Epithelial cell of esophagus (primary cell): ENCODE measurements at regions not wholly inside any gene's neighbourhood (a gene's known extent, or its start where the extent isn't known, plus 50 kb on each side); places are given as distances from the start of the nearest gene placed in this dataset.

Experiments
- DNase-seq: peaks from one replicate; pipeline ENCODE4 v3.0.0; 2010; ENCODE audit warnings: low read depth
- H3K4me3 ChIP-seq: 2 replicates; pipeline ENCODE4 v1.5.1; 2011; ENCODE audit warnings: mild to moderate bottlenecking, low read length, control low read depth
- CTCF ChIP-seq: IDR thresholded peaks from 2 replicates; pipeline ENCODE4 v1.5.1; 2011; ENCODE audit warnings: low read depth, mild to moderate bottlenecking, low read length, control low read depth, inconsistent platforms; ENCODE audit not compliant: insufficient read depth; ENCODE audit errors: missing control alignments

- no peak overlapping the region for H3K4me3 ChIP-seq
- peak; percentile 51 for DNase-seq
- no peak for TF ChIP-seq CTCF
Observed at GRCh38 chr9:73370053-73370452, 218.4 kb downstream of the ANXA1 start.

GRCh38 chr9:73371801-73372200 is 220.1 kb downstream of the ANXA1 start:
- no peak overlapping the region for H3K4me3 ChIP-seq
- TF ChIP-seq CTCF = no peak
- peak; percentile 37 for DNase-seq

DNA sequence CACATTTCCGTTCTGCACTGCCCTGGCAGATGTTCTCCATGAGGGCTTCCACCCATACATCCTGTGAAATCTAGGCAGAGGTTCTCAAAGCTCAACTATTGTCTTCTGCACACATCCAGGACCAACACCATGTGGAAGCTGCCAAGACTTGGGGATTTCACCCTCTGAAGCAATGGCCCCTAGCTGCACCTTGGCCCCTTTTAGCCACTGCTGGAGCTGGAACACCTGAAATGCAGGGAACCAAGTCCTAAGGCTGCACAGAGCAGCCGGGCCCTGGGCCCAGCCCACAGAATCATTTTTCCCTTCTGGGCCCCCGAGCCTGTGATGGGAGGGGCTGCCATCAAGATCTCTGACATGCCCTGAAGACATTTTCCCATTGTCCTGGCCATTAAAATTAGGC is 228.7 kb downstream of the ANXA1 start:
- TF ChIP-seq CTCF = no peak
- no peak overlapping the region for H3K4me3 ChIP-seq
- no peak for DNase-seq

GRCh38 chr9:73402081-73403028 is 250.7 kb downstream of the ANXA1 start:
- no peak for TF ChIP-seq CTCF
- DNase-seq = peak; percentile 2
- H3K4me3 ChIP-seq = no peak overlapping the region

- no peak for DNase-seq
- TF ChIP-seq CTCF = no peak
- no peak overlapping the region for H3K4me3 ChIP-seq
Observed at GRCh38 chr9:73411494-73411893, 259.8 kb downstream of the ANXA1 start.

- H3K4me3 ChIP-seq = no peak overlapping the region
- TF ChIP-seq CTCF = no peak
- no peak for DNase-seq
Observed at GRCh38 chr9:73412874-73413273, 261.2 kb downstream of the ANXA1 start.

GRCh38 chr9:73423891-73424290 is 272.2 kb downstream of the ANXA1 start:
- H3K4me3 ChIP-seq = no peak overlapping the region
- DNase-seq = peak; percentile 14
- no peak for TF ChIP-seq CTCF
